ENCODE measurements at regions not wholly inside any gene's neighbourhood (a gene's known extent, or its start where the extent isn't known, plus 50 kb on each side); places are given as distances from the start of the nearest gene placed in this dataset.

DNA sequence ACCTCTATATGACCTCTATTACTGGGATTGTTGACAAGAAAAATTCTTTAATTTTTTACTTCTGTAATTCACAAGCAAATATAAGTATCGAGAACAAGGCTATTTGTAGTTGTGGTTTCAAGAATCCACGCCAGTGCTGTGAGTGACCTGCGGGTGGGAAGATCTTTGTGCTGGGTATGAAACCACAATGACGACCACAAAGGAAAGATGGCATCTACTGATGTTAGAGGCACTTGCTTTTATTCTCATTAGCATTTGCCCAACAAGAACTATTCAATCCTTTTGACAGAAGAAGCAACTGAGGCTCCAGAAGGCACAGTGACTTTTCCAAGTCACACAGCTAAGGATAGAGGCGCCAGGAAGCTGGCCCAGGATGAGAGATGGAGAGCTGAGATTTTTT lies 1054.9 kb downstream of the TBC1D22A start:
- H3K9me3 ChIP-seq = peaks cover 0 to 4% of the 10 kb centered on the region in 2 donors
- H3K36me3 ChIP-seq = no peaks in the 10 kb centered on the region
- TF ChIP-seq, protein P1, sequence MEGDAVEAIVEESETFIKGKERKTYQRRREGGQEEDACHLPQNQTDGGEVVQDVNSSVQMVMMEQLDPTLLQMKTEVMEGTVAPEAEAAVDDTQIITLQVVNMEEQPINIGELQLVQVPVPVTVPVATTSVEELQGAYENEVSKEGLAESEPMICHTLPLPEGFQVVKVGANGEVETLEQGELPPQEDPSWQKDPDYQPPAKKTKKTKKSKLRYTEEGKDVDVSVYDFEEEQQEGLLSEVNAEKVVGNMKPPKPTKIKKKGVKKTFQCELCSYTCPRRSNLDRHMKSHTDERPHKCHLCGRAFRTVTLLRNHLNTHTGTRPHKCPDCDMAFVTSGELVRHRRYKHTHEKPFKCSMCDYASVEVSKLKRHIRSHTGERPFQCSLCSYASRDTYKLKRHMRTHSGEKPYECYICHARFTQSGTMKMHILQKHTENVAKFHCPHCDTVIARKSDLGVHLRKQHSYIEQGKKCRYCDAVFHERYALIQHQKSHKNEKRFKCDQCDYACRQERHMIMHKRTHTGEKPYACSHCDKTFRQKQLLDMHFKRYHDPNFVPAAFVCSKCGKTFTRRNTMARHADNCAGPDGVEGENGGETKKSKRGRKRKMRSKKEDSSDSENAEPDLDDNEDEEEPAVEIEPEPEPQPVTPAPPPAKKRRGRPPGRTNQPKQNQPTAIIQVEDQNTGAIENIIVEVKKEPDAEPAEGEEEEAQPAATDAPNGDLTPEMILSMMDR (IDR thresholded peaks at IDR 0.05) = no peak
- no peaks in the 10 kb centered on the region for H3K4me1 ChIP-seq
- DNase-seq (no peak), ATAC-seq (no peak)
- intact Hi-C loops (cut with DNase I) = no loop called here
- H3K27ac ChIP-seq = no peak overlapping the region
- H3K4me3 ChIP-seq = no peak overlapping the region
- peaks cover 0 to 13% of the 10 kb centered on the region in 2 donors for H3K27me3 ChIP-seq

DNA sequence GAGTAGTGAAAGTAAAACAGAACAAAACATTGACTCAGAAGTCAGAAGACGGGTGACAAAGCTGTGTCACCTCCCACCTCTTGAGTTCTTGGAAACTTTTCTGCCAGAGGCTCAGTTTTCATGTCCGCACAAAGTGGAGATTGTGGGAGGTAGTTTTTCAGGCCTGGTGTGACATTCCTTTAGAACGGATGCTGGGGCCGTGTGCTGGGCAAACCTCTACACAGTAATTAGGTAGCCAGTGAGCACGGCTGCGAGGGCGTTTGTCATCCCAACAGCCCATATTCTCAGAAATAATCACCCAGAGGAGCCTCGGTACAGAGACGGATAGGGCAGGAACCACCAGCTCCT lies 1054.4 kb downstream of the TBC1D22A start:
- H3K27ac ChIP-seq = no peak overlapping the region
- peaks cover 0 to 16% of the 10 kb centered on the region in 2 donors for H3K27me3 ChIP-seq
- ATAC-seq (no peak), DNase-seq (no peak)
- H3K4me3 ChIP-seq = no peak overlapping the region
- no peaks in the 10 kb centered on the region for H3K4me1 ChIP-seq
- intact Hi-C loops (cut with DNase I) = no loop called here
- peaks cover 0 to 4% of the 10 kb centered on the region in 2 donors for H3K9me3 ChIP-seq
- TF ChIP-seq, protein P1 (IDR thresholded peaks at IDR 0.05) = no peak
- no peaks in the 10 kb centered on the region for H3K36me3 ChIP-seq

DNA sequence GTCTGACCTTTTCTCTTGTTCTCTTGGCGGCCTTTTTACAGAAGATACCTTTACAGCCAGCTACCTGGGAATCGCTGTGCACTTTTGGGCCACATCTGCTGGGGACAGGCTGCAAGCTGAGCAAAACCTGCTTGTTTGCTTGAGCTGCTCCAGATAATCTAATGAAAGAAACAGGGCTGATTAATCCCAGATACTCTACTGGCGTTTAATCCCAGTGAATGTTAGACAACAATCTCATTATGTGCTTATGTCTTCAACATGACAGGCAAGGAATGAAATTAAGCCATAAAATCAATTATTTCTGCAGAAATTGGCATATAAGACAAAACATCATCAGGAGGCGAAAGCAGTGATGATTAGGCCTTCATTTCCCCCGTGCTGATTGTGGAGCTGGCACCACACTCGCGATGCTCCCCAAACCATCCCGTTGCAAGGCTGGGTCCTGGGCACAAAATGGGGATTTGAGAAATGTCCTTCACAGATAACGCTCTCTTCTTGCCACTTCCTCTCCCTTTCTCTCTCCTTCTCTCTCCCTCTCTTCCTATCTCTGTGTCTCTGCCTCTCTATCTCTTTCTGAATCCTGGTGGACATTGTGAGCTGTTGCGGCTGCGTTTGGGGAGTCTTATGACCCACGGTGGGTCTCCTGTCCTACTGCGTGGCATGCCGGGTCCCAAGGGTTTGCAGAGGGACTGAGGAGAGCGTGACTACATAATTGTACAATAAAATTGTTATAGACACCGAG lies 1053.8 kb downstream of the TBC1D22A start:
- Histone ChIP-seq H3K9me3 (peaks cover 0 to 4% of the 10 kb centered on the region in 2 donors), H3K36me3 (no peaks in the 10 kb centered on the region), H3K27me3 (peaks cover 0 to 21% of the 10 kb centered on the region in 2 donors), H3K4me1 (no peaks in the 10 kb centered on the region), H3K4me3 (no peak overlapping the region), H3K27ac (no peak overlapping the region)
- TF ChIP-seq, protein P1 (IDR thresholded peaks at IDR 0.05) = no peak
- intact Hi-C loops (cut with DNase I) = no loop called here
- no peak for DNase-seq
- ATAC-seq = no peak

DNA sequence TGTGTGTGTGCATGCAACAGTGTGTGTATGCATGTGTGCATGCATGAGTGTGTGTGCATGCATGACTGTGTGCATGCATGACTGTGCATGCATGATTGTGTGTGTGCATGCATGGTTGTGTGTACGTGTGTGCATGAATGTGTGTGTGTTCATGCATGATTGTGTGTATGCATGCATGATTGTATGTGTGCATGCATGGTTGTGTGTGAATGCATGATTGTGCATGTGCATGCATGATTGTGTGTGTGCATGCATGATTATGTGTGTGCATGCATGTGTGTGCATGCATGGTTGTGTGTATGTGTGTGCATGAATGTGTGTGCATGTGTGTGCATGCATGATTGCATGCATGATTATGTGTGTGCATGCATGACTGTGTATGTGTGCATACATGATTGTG lies 1052.0 kb downstream of the TBC1D22A start:
- no peaks in the 10 kb centered on the region for H3K36me3 ChIP-seq
- DNase-seq (no peak), ATAC-seq (no peak)
- no peaks in the 10 kb centered on the region for H3K4me1 ChIP-seq
- peaks cover 0 to 31% of the 10 kb centered on the region in 2 donors for H3K27me3 ChIP-seq
- TF ChIP-seq, protein P1 (IDR thresholded peaks at IDR 0.05) = no peak
- no peak overlapping the region for H3K4me3 ChIP-seq
- H3K9me3 ChIP-seq = peaks cover 0 to 4% of the 10 kb centered on the region in 2 donors
- intact Hi-C loops (cut with DNase I) = no loop called here
- no peak overlapping the region for H3K27ac ChIP-seq

DNA sequence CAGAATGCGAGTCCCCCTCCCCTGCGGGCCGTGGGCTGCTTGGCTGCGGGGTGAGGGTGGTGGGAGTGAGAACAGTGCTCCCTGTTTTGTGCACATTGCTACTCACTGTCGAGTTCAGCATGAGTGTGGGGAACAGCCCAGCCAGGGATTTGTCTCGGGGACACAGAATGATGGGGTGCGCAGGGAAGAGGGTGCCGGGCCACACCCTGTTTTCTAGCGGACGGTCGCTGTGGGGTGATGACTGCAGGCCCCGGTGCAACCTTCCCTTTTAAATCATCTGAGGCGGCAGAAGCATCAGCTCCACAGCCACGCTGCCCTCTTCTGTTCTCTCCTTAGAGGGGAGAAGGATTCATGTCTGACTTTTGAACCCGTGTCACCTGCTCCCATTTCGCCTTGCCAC lies 1051.2 kb downstream of the TBC1D22A start:
- Histone ChIP-seq H3K4me1 (no peaks in the 10 kb centered on the region), H3K4me3 (no peak overlapping the region), H3K9me3 (peaks cover 0 to 6% of the 10 kb centered on the region in 2 donors), H3K27ac (no peak overlapping the region), H3K36me3 (no peaks in the 10 kb centered on the region), H3K27me3 (peaks cover 0 to 28% of the 10 kb centered on the region in 2 donors)
- intact Hi-C loops (cut with DNase I) = no loop called here
- TF ChIP-seq, protein P1 (IDR thresholded peaks at IDR 0.05) = no peak
- no peak for ATAC-seq
- no peak for DNase-seq

All from left lung (tissue), 4 donors.